ENCODE measurements at regions not wholly inside any gene's neighbourhood (a gene's known extent, or its start where the extent isn't known, plus 50 kb on each side); places are given as distances from the start of the nearest gene placed in this dataset.

DNA sequence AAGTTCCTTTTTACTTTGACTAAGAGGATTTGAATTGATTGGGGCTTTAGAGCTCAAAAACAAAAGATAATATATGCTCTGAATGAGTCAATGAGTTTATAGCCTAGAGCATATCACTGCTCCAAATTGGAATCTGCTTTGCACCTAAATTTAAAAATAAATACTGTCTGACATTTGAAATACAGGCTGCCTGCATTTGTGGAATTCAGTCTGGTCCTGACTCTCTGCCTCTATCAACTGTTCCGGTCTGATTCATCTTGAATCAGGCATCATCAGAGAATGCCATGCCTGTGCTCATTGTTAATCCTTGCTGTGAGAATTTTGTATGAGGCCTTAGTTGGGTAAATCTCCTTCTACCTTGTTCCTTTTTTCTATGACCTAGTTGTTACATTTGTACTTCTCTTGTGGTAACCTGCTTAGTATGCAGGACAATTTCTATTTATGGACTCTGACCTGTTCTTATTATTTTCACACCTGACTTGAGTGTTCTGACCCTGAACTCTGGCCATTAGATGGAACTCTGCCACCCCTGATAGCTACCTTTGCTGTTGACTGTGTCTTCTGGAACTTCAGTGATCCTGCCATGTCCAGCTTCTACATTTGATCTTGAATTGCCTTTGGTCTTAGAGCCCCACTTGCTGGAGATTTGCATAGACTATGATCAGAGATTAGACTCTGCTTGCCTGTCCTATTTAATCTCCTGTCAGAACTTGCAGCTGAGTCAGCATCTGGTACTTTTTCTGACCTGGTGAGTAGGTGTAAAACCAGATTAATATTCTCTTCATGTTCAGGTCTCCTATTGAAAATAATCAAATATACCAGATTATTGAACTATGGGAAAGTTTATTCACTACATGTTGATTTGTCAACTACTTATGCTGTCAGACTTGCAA, 442.7 kb upstream of the HS3ST5 start:
- Mint-ChIP-seq H3K9me3 (ENCODE audit: unreplicated experiment) (no peaks in the 10 kb centered on the region), H3K27ac (ENCODE audit: unreplicated experiment) (no peak overlapping the region), H3K36me3 (ENCODE audit: unreplicated experiment) (peaks cover 5% of the 10 kb centered on the region), H3K4me1 (ENCODE audit: low read depth, unreplicated experiment) (no peaks in the 10 kb centered on the region), H3K27me3 (ENCODE audit: unreplicated experiment) (no peaks in the 10 kb centered on the region), H3K4me3 (ENCODE audit: unreplicated experiment) (no peak overlapping the region)
- DNase-seq = no peak
- TF ChIP-seq, protein P1, sequence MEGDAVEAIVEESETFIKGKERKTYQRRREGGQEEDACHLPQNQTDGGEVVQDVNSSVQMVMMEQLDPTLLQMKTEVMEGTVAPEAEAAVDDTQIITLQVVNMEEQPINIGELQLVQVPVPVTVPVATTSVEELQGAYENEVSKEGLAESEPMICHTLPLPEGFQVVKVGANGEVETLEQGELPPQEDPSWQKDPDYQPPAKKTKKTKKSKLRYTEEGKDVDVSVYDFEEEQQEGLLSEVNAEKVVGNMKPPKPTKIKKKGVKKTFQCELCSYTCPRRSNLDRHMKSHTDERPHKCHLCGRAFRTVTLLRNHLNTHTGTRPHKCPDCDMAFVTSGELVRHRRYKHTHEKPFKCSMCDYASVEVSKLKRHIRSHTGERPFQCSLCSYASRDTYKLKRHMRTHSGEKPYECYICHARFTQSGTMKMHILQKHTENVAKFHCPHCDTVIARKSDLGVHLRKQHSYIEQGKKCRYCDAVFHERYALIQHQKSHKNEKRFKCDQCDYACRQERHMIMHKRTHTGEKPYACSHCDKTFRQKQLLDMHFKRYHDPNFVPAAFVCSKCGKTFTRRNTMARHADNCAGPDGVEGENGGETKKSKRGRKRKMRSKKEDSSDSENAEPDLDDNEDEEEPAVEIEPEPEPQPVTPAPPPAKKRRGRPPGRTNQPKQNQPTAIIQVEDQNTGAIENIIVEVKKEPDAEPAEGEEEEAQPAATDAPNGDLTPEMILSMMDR (IDR thresholded peaks at IDR 0.05; ENCODE audit: partially characterized antibody, unreplicated experiment) = no peak

DNA sequence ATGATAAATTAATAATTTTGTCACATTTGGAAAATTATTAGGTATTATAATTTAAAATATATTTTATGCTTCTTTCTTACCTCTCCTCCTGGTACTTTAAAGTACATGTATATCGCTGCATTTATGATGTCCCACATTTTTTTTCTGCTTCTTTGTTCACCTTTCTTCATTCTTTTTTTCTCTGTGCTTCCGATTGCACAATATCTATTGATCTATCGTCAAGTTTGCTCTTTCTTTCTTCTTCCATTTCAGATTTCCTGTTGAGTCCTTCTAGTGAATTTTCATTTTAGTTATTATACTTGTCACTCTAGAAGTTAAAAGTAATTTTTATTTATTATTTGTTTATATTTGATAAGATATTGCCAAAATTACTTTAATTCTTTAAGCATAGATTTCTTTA, 441.0 kb upstream of the HS3ST5 start:
- Mint-ChIP-seq H3K4me3 (ENCODE audit: unreplicated experiment) (no peak overlapping the region), H3K36me3 (ENCODE audit: unreplicated experiment) (peaks cover 5% of the 10 kb centered on the region), H3K27me3 (ENCODE audit: unreplicated experiment) (no peaks in the 10 kb centered on the region)

DNA sequence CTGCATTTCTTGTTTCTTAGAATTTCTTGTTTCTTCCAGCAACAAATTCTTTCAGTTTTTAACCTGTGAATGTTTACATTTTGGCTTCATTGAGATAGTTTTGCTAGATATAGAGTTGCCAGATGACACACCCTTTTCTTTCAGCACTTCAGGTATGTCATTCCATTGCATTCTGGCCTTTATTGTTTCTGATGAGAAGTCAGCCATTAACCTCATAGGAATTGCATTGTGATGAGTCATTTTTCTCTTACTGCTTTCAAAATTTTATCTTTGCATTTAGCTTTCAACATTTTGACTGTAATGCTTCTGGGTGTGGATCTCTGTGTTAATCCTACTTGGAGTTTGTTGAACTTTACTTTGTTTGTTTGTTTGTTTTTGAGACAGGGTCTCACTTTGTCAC, 440.3 kb upstream of the HS3ST5 start:
- no peaks in the 10 kb centered on the region for H3K9me3 Mint-ChIP-seq (ENCODE audit: unreplicated experiment)
- H3K36me3 Mint-ChIP-seq (ENCODE audit: unreplicated experiment) = peaks cover 5% of the 10 kb centered on the region
- H3K27ac Mint-ChIP-seq (ENCODE audit: unreplicated experiment) = no peak overlapping the region
- no peak for DNase-seq
- H3K27me3 Mint-ChIP-seq (ENCODE audit: unreplicated experiment) = no peaks in the 10 kb centered on the region
- H3K4me1 Mint-ChIP-seq (ENCODE audit: low read depth, unreplicated experiment) = no peaks in the 10 kb centered on the region
- H3K4me3 Mint-ChIP-seq (ENCODE audit: unreplicated experiment) = no peak overlapping the region
- TF ChIP-seq, protein P1 (IDR thresholded peaks at IDR 0.05; ENCODE audit: partially characterized antibody, unreplicated experiment) = no peak

More for the DNA sequence above, 441.0 kb upstream of the HS3ST5 start:
- no peaks in the 10 kb centered on the region for H3K9me3 Mint-ChIP-seq (ENCODE audit: unreplicated experiment)
- DNase-seq = no peak
- TF ChIP-seq, protein P1 (IDR thresholded peaks at IDR 0.05; ENCODE audit: partially characterized antibody, unreplicated experiment) = no peak
- no peak overlapping the region for H3K27ac Mint-ChIP-seq (ENCODE audit: unreplicated experiment)
- no peaks in the 10 kb centered on the region for H3K4me1 Mint-ChIP-seq (ENCODE audit: low read depth, unreplicated experiment)

DNA sequence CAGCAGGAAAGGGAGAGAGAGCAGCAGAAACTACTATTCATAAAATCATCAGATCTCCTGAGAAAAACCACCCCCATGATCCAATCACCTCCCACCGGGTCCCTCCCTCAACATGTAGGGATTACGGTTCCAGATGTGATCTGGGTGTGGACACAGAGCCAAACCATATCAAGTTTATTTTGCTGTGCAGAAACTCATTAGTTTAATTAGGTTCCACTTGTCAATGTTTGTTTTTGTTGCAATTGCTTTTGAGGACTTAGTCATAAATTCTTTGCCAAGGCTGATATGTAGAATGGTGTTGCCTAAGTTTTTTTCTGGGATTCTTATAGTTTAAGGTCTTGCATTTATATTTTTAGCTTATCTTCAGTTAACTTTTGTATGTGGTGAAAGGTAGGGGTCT, 422.0 kb upstream of the HS3ST5 start:
- Mint-ChIP-seq H3K36me3 (ENCODE audit: unreplicated experiment) (no peaks in the 10 kb centered on the region), H3K9me3 (ENCODE audit: unreplicated experiment) (no peaks in the 10 kb centered on the region), H3K4me1 (ENCODE audit: low read depth, unreplicated experiment) (peaks cover 7% of the 10 kb centered on the region), H3K4me3 (ENCODE audit: unreplicated experiment) (no peak overlapping the region), H3K27ac (ENCODE audit: unreplicated experiment) (no peak overlapping the region), H3K27me3 (ENCODE audit: unreplicated experiment) (no peaks in the 10 kb centered on the region)
- no peak for DNase-seq
- TF ChIP-seq, protein P1 (IDR thresholded peaks at IDR 0.05; ENCODE audit: partially characterized antibody, unreplicated experiment) = no peak

DNA sequence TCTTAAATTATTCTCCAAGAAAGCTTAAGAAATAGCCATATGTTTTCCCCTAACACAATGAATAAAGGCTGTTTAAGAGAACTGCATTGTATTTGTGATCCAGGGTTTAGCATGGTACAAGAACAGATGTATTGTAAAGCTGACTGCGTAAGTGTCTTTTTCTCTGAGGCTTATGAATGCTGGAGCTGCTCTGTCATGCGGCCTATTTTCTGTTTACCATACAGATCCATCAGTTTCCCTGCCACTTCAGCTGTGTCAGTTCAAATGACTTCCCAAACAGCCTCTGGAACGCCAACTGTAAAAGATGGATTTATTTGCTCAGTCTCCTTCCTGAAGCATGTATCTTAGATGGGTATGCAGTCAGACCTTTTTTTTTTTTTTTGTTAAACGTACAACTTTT, 419.3 kb upstream of the HS3ST5 start:
- DNase-seq = no peak
- no peaks in the 10 kb centered on the region for H3K36me3 Mint-ChIP-seq (ENCODE audit: unreplicated experiment)
- peaks cover 7% of the 10 kb centered on the region for H3K4me1 Mint-ChIP-seq (ENCODE audit: low read depth, unreplicated experiment)
- TF ChIP-seq, protein P1 (IDR thresholded peaks at IDR 0.05; ENCODE audit: partially characterized antibody, unreplicated experiment) = no peak
- no peak overlapping the region for H3K4me3 Mint-ChIP-seq (ENCODE audit: unreplicated experiment)
- no peaks in the 10 kb centered on the region for H3K9me3 Mint-ChIP-seq (ENCODE audit: unreplicated experiment)
- no peak overlapping the region for H3K27ac Mint-ChIP-seq (ENCODE audit: unreplicated experiment)
- H3K27me3 Mint-ChIP-seq (ENCODE audit: unreplicated experiment) = no peaks in the 10 kb centered on the region
